ENCODE measurements at regions not wholly inside any gene's neighbourhood (a gene's known extent, or its start where the extent isn't known, plus 50 kb on each side); places are given as distances from the start of the nearest gene placed in this dataset.

DNA sequence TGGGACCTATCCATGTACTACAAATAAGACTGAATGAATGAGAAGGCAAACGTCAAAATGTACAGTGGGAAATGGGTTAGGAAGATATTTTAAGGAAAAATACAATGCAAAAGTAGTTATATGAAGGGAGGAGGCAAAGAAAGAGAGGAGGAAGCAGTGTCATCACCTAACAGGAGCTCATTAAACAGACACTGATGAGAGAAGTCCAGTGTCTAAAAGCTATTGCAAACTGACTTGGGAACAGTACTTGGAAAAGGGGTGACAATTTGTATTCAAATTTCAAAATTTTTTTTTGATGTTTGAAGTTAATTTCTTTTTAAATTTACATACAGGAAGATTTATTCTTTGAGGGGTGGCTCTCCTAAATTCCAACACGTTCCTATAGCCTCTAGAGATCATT lies 143.5 kb upstream of the NOX3 start:
- Histone ChIP-seq H3K4me1 (ENCODE audit: control insufficient read depth, insufficient read depth, low read length) (no peaks in the 10 kb centered on the region; the same call in 1 of the 2 replicates), H3K9ac (ENCODE audit: low read depth, low read length) (no peak overlapping the region), H4K20me1 (ENCODE audit: insufficient read depth, low read length) (no peaks in the 10 kb centered on the region), H2AK5ac (ENCODE audit: low read depth, low read length) (no peak overlapping the region), H2AFZ (replicated peaks; ENCODE audit: low read length, poor library complexity) (no peak overlapping the region), H3K4ac (ENCODE audit: low read depth, low read length) (no peak overlapping the region), H3K18ac (ENCODE audit: low read depth, low read length) (no peak overlapping the region), H3K14ac (replicated peaks; ENCODE audit: low read depth, low read length) (no peak overlapping the region), H3K4me3 (ENCODE audit: insufficient read depth, low read depth, low read length) (no peak overlapping the region), H2BK20ac (ENCODE audit: low read depth, low read length) (no peak overlapping the region), H4K91ac (ENCODE audit: insufficient read depth, low read depth, low read length) (no peak overlapping the region), H2BK15ac (ENCODE audit: low read depth, low read length) (no peak overlapping the region), H3K56ac (ENCODE audit: extremely low read depth, insufficient read depth, low read length) (no peak overlapping the region), H4K5ac (ENCODE audit: low read depth, low read length) (no peak overlapping the region), H2AK9ac (replicated peaks; ENCODE audit: low read depth, low read length, poor library complexity) (no peak overlapping the region), H3K9me3 (ENCODE audit: control insufficient read depth, insufficient read depth, low read length) (no peaks in the 10 kb centered on the region), H3K4me2 (ENCODE audit: low read depth, low read length) (no peak overlapping the region), H3K27me3 (ENCODE audit: control insufficient read depth, insufficient read depth, low read length) (no peaks in the 10 kb centered on the region), H3K36me3 (ENCODE audit: control insufficient read depth, insufficient read depth, low read length) (no peaks in the 10 kb centered on the region), H4K8ac (ENCODE audit: low read depth in 2 of 2, low read length in 2 of 2) (no peak overlapping the region), H3K79me1 (ENCODE audit: low read depth in 1 of 2, low read length in 2 of 2) (no peaks in the 10 kb centered on the region), H2BK5ac (ENCODE audit: low read depth, low read length, poor library complexity, severe bottlenecking) (no peak overlapping the region), H3K9me1 (ENCODE audit: insufficient read depth, low read length) (no peaks in the 10 kb centered on the region), H2BK120ac (ENCODE audit: low read depth, low read length) (no peak overlapping the region), H3K23ac (ENCODE audit: low read depth, low read length) (no peak overlapping the region), H3K27ac (ENCODE audit: insufficient read depth, low read length) (no peak overlapping the region)
- POLR2A ChIA-PET (ENCODE audit: unreplicated experiment) = interaction anchor here (0.6 kb wide), 1 partner anchor 159 kb away, joined by 6 read pairs; no protein-coding TSS in a partner anchor
- in situ Hi-C loops (cut with MboI; ENCODE audit: low sequenced_read_pairs) (no loop called here), intact Hi-C loops (cut with micrococcal nuclease) (no loop called here), dilution Hi-C loops (cut with HindIII; ENCODE audit: low sequenced_read_pairs, unreplicated experiment) (no loop called here)
- DNase-seq = no peak
- ATAC-seq (ENCODE audit: low read depth) = no peak
- TF ChIP-seq MAFK (IDR thresholded peaks at IDR 0.05; ENCODE audit: low read depth, low read length) (no peak), MXI1 (IDR thresholded peaks at IDR 0.05; ENCODE audit: borderline replicate concordance, low read depth, low read length) (no peak), FOS (IDR thresholded peaks at IDR 0.05; ENCODE audit: low read depth, low read length) (no peak), SMC3 (IDR thresholded peaks at IDR 0.05; ENCODE audit: low read depth, low read length) (no peak), CEBPB (IDR thresholded peaks at IDR 0.05; ENCODE audit: low read depth, low read length) (no peak), RAD21 (IDR thresholded peaks at IDR 0.05; ENCODE audit: low read length) (no peak)
- TF ChIP-seq, protein P1, sequence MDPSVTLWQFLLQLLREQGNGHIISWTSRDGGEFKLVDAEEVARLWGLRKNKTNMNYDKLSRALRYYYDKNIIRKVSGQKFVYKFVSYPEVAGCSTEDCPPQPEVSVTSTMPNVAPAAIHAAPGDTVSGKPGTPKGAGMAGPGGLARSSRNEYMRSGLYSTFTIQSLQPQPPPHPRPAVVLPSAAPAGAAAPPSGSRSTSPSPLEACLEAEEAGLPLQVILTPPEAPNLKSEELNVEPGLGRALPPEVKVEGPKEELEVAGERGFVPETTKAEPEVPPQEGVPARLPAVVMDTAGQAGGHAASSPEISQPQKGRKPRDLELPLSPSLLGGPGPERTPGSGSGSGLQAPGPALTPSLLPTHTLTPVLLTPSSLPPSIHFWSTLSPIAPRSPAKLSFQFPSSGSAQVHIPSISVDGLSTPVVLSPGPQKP (IDR thresholded peaks at IDR 0.05; ENCODE audit: borderline replicate concordance, low read depth, low read length) = no peak
- TF ChIP-seq, protein P2, sequence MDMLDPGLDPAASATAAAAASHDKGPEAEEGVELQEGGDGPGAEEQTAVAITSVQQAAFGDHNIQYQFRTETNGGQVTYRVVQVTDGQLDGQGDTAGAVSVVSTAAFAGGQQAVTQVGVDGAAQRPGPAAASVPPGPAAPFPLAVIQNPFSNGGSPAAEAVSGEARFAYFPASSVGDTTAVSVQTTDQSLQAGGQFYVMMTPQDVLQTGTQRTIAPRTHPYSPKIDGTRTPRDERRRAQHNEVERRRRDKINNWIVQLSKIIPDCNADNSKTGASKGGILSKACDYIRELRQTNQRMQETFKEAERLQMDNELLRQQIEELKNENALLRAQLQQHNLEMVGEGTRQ (IDR thresholded peaks at IDR 0.05; ENCODE audit: low read depth, low read length) = no peak
- BruUV-seq (replicated peaks) = no TSS peak
- 40% methylated on average over 1 of the region's 2 CpGs; no CpG with 5 or more reads in 1 of the 2 experiments for WGBS, 2 experiments (ENCODE audit: extremely low coverage in 2 of 2, insufficient read length in 1 of 2)
- CTCF ChIA-PET = no interaction called here
